Aorta (tissue), 5 donors: ENCODE measurements at regions not wholly inside any gene's neighbourhood (a gene's known extent, or its start where the extent isn't known, plus 50 kb on each side); places are given as distances from the start of the nearest gene placed in this dataset.

ENCODE experiments used
- ATAC-seq: fragments of 200-7000 bp; cut with Tn5 transposase; one replicate; pipeline ENCODE4 v1.9.1; 2022; ENCODE audit warnings: moderate library complexity; ENCODE audit not compliant: low FRiP score
- DNase-seq, 2 donors: peaks; one replicate each; pipeline ENCODE4 v3.0.0-alpha.2; 2020
- H3K27ac ChIP-seq, 2 donors: one replicate each; pipeline ENCODE4 v1.5.1; 2013; ENCODE audit warnings: low read length in 2 of 2, mild to moderate bottlenecking in 2 of 2, moderate library complexity in 2 of 2, control low read depth in 1 of 2, inconsistent platforms in 1 of 2, low read depth in 1 of 2
- H3K27me3 ChIP-seq, 2 donors: one replicate each; pipeline ENCODE4 v1.6.1; 2013; ENCODE audit warnings: control low read depth in 1 of 2, low read length in 1 of 2, mild to moderate bottlenecking in 1 of 2, moderate library complexity in 1 of 2; ENCODE audit not compliant: insufficient read depth in 2 of 2, control insufficient read depth in 1 of 2
- H3K36me3 ChIP-seq, 2 donors: one replicate each; pipeline ENCODE4 v1.6.1; 2013; ENCODE audit warnings: control low read depth in 1 of 2, low read length in 1 of 2, mild to moderate bottlenecking in 1 of 2; ENCODE audit not compliant: insufficient read depth in 2 of 2, control insufficient read depth in 1 of 2
- H3K4me1 ChIP-seq, 2 donors: one replicate each; pipeline ENCODE4 v1.6.1; 2013; ENCODE audit warnings: low read length in 2 of 2, control low read depth in 1 of 2, mild to moderate bottlenecking in 1 of 2, moderate library complexity in 1 of 2; ENCODE audit not compliant: insufficient read depth in 2 of 2, control insufficient read depth in 1 of 2
- H3K4me3 ChIP-seq, 2 donors: one replicate each; pipeline ENCODE4 v1.5.1; 2013; ENCODE audit warnings: low read length in 2 of 2, control low read depth in 1 of 2, mild to moderate bottlenecking in 1 of 2
- H3K9me3 ChIP-seq: one replicate; pipeline ENCODE4 v1.6.1; 2013; ENCODE audit warnings: mild to moderate bottlenecking, low read length; ENCODE audit not compliant: control insufficient read depth
- WGBS, 2 donors: extraction: QIAGEN DNeasy Blood & Tissue Kit; methylation state at CpG; one replicate each; pipeline ENCODE4 v1.1.7; 2013; 5-methylcytosine and 5-hydroxymethylcytosine counted together
- intact Hi-C, 2 donors: fragments of 100-400 bp; cut with DNase I; formaldehyde crosslinking; loops; one replicate each; pipeline versions ENCODE4 v1.14.2 to v1.15.0; 2022
- donor health status: healthy with polysubstance abuse.
- donor health status: Bipolar disorder and iron deficiency.
- donor health status: DM: no; HTN: no; CAD: no.
- donor health status: DM: no; HTN: no; CAD: no.
- donor health status: DM: yes; HTN: yes; CAD: no.

DNA sequence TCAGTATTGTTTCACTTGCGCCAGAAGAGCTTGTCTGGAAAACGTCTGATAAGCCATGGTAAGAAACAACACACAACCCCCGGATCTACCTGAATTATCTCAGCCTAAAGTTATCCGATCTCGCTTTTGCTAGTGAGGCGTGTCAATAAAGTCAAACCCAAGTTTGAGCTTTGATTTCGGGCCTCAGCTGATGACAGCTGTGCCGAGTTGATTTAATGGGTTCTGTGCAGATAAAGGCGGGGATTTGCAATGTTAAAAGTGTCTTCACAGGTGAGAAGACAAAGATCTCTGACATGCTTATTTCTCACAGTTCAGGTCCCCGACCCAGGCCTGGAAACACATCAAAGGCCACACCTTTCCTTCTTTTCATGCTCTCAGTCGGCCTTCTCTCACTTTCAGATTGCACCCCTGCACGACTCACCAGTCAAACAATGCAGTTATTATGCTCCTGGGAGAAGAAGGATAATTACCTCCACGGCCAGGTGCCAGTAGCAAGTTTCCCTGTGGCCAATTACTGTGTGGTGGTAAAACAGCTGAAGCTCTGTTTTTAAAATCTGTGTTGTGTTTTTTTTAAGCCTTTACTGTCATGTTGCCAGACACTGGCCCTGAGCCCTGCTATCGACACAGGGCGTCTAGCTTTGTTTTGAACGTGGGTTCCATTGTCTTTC lies 245.3 kb upstream of the RUNX1 start:
- Histone ChIP-seq H3K27me3 (no peaks in the 10 kb centered on the region), H3K36me3 (no peaks in the 10 kb centered on the region), H3K9me3 (no peaks in the 10 kb centered on the region), H3K27ac (no peak overlapping the region), H3K4me1 (no peaks in the 10 kb centered on the region), H3K4me3 (no peak overlapping the region)
- no peak for DNase-seq
- no peak for ATAC-seq
- 30 to 43% methylated on average over 16 of the region's 16 CpGs for WGBS, 2 donors
- intact Hi-C loops, result no loop called here

DNA sequence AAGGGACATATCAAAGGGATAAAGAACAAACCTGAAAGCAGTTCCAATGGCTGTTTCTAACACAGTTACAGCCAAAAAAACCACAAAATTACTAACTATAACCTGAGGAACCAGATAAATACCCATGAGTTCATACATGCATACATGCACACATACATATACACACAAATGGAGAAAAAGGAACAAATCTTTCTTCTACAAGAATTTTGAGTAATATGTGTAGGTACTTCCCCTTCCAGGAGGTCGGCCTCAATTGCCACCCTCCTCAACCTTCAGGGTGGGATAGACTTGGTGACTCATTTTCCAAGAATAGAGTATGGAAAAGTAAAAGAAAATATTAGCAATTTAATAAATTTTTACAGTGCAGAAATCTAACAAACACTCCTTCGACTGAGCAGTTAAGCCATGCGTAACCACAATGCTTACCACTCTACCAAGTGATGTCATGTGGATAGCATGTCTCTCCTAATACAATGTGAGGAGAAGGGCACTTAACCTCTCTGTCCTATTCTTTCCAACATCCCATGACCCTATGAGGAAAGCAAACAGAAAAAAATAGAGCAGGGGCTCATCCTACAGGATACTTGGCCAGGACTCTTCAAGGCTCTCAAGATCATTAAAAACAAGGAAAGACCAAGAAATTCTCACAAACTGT lies 243.0 kb upstream of the RUNX1 start:
- DNase-seq, result no peak
- H3K9me3 ChIP-seq, result peaks cover 3% of the 10 kb centered on the region
- no peaks in the 10 kb centered on the region for H3K4me1 ChIP-seq
- H3K27ac ChIP-seq, result no peak overlapping the region
- H3K27me3 ChIP-seq, result no peaks in the 10 kb centered on the region
- H3K4me3 ChIP-seq, result no peak overlapping the region
- intact Hi-C loops, result no loop called here
- no peak for ATAC-seq
- 66 to 82% methylated on average over 3 of the region's 3 CpGs for WGBS, 2 donors
- no peaks in the 10 kb centered on the region for H3K36me3 ChIP-seq

DNA sequence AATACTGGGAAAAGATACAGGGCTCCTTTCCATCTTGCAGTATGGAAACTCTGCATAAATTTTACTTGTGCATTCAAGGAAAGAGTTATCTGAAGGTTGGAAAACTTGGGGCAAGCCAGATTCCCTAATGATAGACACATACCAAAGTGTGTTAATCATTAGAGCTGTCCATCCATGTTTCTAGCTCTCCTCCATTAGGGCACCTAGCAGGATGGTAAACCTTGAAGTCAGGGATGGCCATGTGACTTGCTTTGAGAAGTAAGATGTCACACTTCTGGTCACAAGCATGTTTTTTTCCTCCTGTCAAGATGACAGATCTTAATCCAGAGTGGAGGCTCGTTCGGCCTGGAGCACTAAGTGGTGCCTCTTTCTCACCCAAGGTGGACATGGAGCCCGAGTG lies 241.9 kb upstream of the RUNX1 start:
- H3K27ac ChIP-seq, result no peak overlapping the region
- intact Hi-C loops, result no loop called here
- no peak overlapping the region for H3K4me3 ChIP-seq
- DNase-seq (no peak), ATAC-seq (no peak)
- H3K36me3 ChIP-seq, result no peaks in the 10 kb centered on the region
- peaks cover 3% of the 10 kb centered on the region for H3K9me3 ChIP-seq
- no peaks in the 10 kb centered on the region for H3K4me1 ChIP-seq
- H3K27me3 ChIP-seq, result no peaks in the 10 kb centered on the region
- 74 to 82% methylated on average over 3 of the region's 3 CpGs for WGBS, 2 donors

DNA sequence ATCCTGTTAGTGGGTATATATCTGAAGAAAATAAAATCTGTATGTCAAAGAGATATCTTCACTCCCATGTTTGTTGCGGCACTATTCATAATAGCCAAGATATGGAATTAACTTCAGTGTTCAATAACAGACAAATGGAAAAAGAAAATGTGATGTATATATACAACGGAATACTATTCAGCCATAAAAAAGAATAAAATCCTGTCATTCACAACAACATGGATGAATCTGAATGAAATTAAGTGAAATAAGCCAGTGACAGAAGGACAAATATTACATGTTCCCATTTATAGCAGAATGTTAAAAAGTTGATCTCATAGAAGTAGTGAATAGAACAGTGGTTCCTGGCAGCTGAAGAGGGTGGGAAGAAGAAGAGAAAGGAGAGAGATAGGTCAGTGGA lies 239.1 kb upstream of the RUNX1 start:
- Histone ChIP-seq H3K4me3 (no peak overlapping the region), H3K36me3 (no peaks in the 10 kb centered on the region), H3K9me3 (peaks cover 3% of the 10 kb centered on the region), H3K4me1 (no peaks in the 10 kb centered on the region), H3K27ac (no peak overlapping the region), H3K27me3 (no peaks in the 10 kb centered on the region)
- intact Hi-C loops, result no loop called here
- WGBS, 2 donors, result 99% methylated on average over 2 of the region's 2 CpGs
- DNase-seq (no peak), ATAC-seq (no peak)

DNA sequence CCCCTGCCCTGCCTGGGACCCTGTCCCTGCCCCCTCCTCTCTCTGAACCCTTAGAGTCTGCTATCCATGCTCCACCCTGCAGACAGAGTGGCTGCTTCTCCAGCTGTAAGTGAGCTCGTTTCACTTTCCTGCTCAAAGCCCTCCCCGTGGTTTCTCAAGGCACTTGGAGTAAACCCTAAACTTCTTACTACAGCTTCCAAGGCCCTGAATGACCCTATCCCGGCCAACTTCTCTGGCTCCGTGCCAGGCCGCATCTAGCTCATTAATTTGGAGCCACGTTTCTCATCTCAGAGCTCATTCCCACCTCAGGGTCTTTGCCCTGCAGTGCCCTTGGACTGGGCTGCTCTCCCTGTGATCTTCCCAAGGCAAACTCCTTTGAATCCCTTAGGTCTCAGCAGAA lies 235.1 kb upstream of the RUNX1 start:
- 16 to 23% methylated on average over 6 of the region's 6 CpGs for WGBS, 2 donors

DNA sequence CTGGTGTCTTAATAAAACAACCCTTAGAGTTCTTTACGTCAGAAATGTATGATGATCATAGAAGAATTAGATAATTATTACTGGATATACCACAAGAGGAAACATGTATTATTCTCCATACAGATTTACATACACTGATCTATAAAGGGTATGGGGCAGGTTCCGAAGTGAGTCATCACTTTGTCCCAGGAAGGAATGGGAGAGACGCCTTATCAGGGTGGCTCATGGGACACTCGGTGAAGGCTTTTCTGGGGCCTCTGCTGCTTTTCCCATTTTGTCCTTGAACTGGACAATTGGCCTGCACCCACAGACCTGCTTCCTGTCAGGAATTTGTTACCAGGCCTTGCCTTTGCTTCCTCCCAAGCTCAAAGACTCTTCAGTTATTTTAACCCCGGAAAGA lies 233.8 kb upstream of the RUNX1 start:
- H3K9me3 ChIP-seq, result peaks cover 3% of the 10 kb centered on the region
- H3K4me3 ChIP-seq, result no peak overlapping the region
- no peaks in the 10 kb centered on the region for H3K27me3 ChIP-seq
- H3K36me3 ChIP-seq, result no peaks in the 10 kb centered on the region
- ATAC-seq, result no peak
- no peak for DNase-seq
- no peaks in the 10 kb centered on the region for H3K4me1 ChIP-seq
- no peak overlapping the region for H3K27ac ChIP-seq
- WGBS, 2 donors, result 82 to 86% methylated on average over 5 of the region's 5 CpGs
- intact Hi-C loops, result no loop called here

More for the DNA sequence above, 235.1 kb upstream of the RUNX1 start:
- ATAC-seq (no peak), DNase-seq (peak in 1 of 2 donors; percentile 81)
- intact Hi-C loops, result no loop called here
- no peaks in the 10 kb centered on the region for H3K36me3 ChIP-seq
- H3K4me1 ChIP-seq, result no peaks in the 10 kb centered on the region
- H3K27me3 ChIP-seq, result no peaks in the 10 kb centered on the region
- no peak overlapping the region for H3K27ac ChIP-seq
- no peak overlapping the region for H3K4me3 ChIP-seq
- peaks cover 3% of the 10 kb centered on the region for H3K9me3 ChIP-seq

DNA sequence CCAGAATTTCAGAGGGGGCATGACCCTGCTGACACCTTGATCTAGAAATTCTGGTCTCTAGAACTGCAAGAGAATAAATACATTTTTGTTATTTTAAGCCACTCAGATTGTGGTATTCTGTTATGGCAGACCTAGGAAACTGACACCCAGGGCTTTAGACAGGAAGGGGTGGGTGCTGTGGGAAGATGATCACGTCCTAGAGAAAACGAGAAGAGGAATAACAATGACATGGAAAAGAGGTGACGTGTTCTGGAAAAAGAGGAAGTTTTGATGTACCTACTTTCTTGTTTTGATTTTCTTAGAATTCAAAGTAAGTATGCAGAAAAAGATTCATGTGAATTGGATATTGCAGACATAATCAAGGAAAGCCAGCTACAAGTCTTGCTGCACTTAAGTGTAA lies 232.9 kb upstream of the RUNX1 start:
- Histone ChIP-seq H3K4me3 (no peak overlapping the region), H3K27ac (no peak overlapping the region), H3K27me3 (no peaks in the 10 kb centered on the region), H3K36me3 (no peaks in the 10 kb centered on the region), H3K4me1 (no peaks in the 10 kb centered on the region), H3K9me3 (no peaks in the 10 kb centered on the region)
- DNase-seq (no peak), ATAC-seq (no peak)
- intact Hi-C loops, result no loop called here
- 76 to 77% methylated on average over 3 of the region's 3 CpGs for WGBS, 2 donors

DNA sequence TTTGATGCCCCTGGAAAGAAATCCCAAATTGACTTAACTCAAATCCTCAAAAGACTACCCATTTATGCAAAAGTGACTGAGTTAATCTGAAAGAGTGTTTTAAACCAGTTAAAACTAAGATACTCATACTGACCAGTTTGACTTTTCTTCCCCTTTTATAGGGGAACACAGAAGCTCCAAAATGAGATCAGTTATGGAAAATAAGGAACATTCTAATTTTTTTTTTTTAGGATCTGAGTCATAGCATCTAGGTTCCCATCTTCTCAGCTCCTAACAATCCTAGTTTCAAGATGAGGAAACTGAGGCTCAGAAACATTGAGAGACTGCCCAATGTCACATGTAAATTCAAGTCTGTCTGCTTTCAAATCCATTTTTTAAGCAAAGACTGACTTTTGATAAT lies 231.1 kb upstream of the RUNX1 start:
- no peak for ATAC-seq

DNA sequence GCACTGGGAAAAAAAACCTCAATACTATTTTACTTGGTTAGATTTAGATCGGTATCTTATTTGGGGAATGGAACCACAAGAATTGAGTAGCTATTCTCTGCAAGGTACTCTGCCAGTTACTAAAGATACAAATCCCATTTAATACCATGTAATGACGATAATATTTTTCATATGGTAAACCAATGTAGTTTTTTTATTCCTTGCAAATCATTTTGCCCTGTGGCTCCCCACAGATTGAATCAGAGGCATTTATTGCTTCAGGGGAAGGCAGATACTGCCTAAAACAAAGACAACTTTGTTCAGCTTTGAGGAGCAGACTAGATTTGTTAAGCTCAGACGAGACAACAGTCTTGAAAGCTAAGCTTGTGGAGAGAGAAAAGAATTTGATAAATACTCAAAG lies 226.7 kb upstream of the RUNX1 start:
- intact Hi-C loops, result no loop called here
- no peak for ATAC-seq
- Histone ChIP-seq H3K4me3 (no peak overlapping the region), H3K36me3 (no peaks in the 10 kb centered on the region), H3K27me3 (no peaks in the 10 kb centered on the region), H3K4me1 (no peaks in the 10 kb centered on the region), H3K9me3 (no peaks in the 10 kb centered on the region), H3K27ac (no peak overlapping the region)
- no peak for DNase-seq
- 80 to 82% methylated on average over 3 of the region's 3 CpGs for WGBS, 2 donors

More for the DNA sequence above, 231.1 kb upstream of the RUNX1 start:
- Histone ChIP-seq H3K4me1 (no peaks in the 10 kb centered on the region), H3K27ac (no peak overlapping the region), H3K9me3 (no peaks in the 10 kb centered on the region), H3K27me3 (no peaks in the 10 kb centered on the region), H3K36me3 (no peaks in the 10 kb centered on the region), H3K4me3 (no peak overlapping the region)
- intact Hi-C loops, result no loop called here
- no peak for DNase-seq
